ENCODE measurements at regions not wholly inside any gene's neighbourhood (a gene's known extent, or its start where the extent isn't known, plus 50 kb on each side); places are given as distances from the start of the nearest gene placed in this dataset.
"Not testable (repeated sequence)": the region's sequence is repeated elsewhere in the genome, so short reads cannot be mapped to it uniquely, and the experiment has no call there.

DNA sequence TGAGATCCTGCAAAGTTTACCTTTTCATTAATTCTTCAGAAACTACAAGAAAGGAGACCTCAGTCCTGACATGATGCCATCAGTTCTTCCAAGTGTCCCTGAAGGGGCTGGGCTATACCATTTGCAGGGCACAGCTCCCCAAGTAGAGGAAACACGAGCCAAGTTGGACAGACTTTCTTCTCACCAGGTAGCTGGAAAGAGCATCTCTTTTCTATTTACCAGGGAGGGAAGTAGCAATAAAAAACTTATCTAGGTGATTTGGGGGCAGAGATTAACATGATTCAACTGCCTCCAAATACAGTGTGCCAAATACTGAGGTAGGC, 103.9 kb upstream of the KCND3 start:
- no peak for DNase-seq

DNA sequence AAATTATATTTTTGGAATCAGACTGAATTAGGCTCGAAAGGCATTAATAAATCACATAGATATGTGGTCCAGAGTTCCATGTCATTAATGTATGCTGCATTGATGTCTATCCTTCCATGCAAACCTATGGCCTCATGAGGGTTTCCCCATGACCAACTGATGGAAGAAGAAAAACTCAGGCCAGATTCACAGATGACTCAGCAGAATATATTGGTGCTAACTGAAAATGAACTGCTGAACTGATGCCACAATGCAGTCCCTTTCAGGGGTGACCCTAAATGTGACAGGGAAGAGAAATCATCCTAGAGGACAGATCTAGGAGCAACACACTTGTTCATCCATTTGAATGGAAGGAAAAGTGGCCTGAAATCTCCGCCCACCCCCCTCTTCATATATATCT, 110.5 kb upstream of the KCND3 start:
- DNase-seq = no peak

DNA sequence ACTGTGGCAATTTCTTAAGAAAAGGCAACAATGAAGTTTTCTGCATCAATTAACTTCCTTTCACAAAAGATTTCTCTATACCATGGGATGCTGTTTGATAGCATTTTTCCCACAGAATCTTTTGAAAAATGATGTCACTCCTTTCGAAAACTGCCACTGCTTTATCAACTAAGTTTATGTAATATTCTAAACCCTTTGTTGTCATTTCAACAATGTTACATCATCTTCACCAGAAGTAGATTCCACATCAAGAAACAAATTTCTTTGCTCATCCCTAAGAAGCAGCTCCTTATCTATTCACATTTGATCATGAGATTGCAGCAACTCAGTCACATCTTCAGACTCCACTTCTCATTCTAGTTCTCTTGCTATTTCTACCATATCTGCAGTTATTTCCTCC, 116.1 kb upstream of the KCND3 start:
- DNase-seq = no peak

DNA sequence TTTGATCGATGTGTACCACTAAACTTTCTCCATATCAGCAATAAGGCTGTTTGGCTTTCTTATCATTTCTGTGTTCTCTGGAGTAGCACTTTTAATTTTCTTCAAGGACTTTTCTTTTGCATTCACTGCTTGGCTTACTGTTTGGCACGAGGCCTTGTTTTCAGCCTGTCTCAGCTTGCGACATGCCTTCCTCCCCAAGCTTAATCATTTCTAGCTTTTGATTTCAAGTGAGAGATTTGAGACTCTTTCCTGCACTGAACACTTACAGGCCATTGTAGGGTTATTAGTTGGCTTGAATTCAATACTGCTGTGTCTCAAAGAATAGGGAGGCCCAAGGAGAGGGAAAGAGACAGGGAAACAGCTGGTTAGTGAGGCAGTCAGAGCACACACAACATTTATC, 120.6 kb upstream of the KCND3 start:
- DNase-seq = no peak

DNA sequence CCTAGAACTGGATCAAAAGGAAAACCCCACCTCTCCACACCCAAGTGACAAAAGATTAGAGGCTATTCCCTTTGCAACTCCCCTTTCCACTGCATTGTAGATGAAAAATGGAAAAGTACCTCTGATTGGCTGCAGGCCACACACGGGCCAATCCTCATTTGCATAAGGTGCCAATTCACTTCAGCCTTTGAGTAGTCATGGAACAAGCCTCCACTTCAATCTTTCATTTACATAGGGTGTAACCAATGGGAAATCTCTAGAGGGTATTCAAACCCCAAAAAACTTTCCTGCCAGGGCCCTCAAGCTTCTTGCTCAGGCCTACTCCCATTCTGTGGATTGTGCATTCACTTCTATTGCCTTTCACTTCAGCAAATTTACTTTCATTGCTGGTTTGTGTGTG, 122.3 kb upstream of the KCND3 start:
- DNase-seq = no peak

DNA sequence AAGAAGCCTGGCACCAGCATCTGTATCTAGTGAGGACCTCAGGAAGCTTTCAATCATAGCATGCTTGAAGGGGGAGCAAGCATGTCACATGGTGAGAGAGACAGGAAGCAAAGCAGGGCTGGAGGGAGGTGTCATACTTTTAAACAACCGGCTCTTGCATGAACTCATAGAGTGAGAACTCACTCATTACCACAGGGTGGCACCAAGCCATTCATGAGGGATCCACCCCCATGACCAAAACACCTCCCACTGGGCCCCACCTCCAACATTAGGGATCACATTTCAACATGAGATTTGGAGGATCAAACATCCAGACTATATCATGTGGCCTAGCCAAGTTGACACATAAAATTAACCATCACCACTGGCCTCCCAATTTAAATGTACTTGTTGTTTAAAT, 125.1 kb upstream of the KCND3 start:
- no peak for DNase-seq

DNA sequence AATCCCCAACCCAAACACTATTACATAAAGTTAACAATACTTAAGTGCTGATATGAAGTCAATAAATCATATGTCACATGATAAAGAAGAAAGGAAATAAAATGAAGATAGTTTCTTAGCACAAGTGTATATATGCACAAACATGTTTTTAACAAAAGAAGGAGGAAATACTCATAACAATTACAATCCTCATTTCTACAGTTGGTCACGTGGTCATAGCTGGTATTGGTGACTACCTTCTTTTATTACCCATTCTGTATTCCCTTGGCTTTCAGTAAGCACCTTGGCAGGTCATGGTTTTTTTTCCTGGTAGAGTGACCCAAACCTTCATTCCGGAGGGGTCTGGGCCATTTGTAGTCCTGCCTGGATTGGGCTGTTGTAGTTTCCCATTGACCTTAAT, 137.1 kb upstream of the KCND3 start:
- no peak for DNase-seq

DNA sequence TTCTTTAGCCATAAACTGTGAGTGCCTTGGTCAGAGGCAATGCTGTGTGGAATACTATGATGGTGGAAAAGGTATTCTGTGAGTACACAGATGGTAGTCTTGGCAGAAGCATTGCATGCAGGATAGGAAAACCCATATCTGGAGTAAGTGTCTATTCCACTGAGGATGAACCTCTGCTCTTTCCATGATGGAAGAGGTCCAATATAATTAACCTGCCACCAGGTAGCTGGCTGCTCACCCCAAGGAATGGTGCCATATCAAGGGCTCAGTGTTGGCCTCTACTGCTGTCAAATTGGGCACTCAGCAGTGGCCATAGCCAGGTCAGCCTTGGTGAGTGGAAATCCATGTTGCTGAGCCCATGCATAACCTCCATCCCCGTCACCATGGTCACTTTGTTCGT, 138.1 kb upstream of the KCND3 start:
- DNase-seq = not testable (repeated sequence)

DNA sequence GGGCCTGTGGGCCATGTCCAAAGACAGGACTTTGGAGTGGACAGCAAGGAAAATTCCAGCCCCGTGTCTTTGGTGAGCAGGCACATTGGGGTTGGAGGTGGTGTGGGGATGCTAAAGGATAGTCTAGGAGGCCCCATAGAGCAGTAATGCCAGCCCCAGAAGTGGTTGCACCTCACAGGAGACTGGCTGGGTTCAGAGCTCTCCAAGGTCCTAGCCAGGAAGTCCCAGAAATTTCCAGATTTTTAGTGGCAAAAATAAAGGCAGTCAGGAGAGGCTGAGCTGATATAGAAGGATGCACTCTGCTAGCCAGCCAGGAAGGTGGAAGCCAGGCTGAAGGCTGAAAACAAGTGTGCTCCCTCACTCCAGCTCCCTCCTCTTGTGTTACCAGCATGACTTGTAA, 144.0 kb upstream of the KCND3 start:
- DNase-seq = no peak

DNA sequence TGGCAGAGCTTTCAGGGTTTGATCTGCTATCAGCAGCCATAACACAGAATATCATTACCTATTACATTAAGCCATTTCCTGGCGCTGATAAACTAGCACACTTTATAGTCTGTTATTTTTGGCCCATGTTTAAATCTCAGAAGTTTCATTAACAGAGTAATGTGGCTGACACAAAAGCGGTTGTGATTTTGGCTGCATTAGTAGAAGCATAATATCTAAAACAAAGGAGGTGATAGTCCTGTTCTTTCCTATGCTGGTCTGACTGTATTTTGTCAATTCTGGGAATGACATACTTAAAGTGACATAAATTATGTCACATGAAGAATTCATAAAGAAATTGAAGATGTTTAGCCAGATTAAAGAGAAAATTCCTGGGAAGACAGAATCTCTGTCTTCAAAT, 151.3 kb upstream of the KCND3 start:
- DNase-seq = no peak

DNA sequence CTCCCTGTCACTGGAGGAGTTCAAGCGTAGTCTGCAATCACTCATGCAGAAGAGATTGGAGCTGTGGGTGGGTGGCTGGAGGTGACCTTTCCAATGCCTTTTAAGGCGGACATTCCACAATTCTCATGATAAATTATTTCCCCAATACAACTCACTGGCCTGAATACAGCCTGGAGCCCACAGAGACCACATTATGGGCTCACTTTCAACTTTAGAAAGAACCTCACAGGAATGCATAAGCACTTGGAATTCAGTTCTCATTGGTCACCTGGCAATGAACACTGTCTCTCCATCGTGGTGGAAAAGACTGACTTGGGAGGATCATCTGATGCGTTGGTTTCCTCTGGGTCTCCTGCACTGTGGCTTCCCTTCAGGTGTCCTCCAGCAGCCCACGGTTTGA, 151.8 kb upstream of the KCND3 start:
- DNase-seq = no peak

DNA sequence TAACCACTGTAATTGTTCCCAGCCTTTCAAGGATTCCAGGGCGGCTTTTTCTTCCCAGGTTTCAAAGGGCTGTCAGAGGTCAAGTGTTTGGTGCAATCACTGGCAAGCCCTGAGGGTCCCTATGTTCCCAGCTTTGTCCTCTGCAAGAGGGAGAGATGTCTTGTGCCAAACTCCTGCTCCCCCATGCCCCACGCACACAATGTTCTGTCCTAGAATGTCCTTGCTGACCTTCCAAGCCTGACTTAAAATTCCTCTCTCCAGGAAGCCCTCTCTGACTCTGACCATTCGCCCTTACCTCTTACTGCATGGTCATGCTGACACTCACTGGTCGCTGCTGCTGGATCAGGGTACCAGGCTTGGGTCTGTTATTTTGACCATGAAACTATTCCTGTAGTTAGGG, 152.5 kb upstream of the KCND3 start:
- no peak for DNase-seq

DNA sequence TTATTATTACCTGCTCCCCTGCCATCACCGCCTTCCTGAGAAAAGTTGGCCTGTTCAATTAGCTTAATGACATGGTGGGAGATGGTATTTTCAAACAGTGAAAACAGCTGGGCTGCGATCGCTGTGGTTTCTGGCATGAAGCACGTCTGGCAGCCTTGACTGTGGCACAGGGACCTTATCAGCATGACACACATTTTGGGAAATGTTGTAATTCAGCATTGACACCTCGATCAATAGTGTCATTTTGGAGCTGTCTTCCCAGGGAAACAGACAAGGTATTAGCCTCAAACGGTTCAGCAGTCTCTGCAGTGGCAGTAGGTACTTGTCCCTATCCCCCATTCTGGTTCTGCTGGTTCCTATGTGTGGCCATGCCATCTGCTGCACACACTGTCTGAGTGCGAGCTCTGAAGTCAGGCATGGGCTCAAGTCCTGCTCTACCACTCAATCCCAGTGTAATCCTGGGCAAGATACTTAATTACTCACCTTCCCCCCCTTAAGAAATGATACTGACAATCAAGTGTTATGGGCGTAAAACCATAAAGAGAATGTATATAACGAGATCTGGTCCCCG, 154.5 kb upstream of the KCND3 start:
- DNase-seq = no peak

DNA sequence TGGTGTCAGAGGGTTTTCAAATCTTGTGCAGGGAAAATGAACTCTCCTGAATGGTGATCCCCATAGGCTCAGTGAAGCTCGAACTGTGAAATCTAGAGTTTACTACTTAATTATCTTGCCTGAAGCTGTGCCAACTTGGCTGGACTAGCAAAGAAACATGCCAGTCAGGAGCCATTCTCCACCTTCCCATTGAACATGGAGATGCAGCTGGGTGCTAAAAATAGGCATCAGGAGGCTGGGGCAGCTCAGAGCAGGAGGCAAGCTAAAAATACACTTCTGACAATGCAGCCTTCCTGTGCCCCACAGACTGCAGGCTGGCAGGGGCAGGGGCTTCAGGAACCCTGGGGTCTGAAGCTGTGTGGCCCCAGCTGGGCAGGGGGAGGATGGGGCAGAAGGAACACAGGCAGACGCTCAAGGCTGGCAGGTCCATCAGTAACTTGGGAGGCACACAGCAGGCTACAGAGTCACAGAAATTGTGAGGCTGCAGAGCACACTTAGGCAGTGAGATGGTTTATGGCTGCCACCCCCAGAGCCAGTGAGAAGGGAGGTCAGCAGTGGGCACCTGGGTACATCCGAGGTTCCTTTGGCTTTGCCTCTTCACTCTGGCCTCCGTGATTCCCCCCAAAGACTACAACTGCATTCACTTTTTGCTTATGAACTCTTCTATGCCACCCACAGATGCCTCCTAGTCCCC, 155.4 kb upstream of the KCND3 start:
- no peak for DNase-seq

DNA sequence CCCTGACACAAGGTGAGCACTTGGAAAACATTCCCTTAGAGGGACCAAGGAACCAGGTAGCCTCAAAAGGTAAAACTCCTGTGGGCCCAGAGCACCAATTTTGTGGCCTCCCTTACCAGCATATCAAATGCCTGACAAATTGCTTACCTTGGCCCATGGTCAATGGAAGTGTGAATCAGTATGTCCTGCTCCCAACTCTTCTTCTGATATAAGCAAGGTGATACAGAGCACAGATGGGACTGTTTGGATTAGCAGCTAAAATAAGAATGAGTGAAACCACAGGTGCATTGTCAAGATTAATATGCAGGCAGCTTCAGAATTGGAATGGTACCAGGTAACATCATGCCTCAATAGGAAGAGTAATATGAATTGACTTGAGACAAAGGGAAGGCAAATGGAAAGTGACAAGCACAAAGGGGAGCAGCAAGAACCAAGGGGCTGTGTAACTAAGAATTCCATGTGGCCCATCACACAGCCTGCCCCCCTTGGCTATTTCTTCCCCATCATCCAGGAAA, 156.8 kb upstream of the KCND3 start:
- no peak for DNase-seq

DNA sequence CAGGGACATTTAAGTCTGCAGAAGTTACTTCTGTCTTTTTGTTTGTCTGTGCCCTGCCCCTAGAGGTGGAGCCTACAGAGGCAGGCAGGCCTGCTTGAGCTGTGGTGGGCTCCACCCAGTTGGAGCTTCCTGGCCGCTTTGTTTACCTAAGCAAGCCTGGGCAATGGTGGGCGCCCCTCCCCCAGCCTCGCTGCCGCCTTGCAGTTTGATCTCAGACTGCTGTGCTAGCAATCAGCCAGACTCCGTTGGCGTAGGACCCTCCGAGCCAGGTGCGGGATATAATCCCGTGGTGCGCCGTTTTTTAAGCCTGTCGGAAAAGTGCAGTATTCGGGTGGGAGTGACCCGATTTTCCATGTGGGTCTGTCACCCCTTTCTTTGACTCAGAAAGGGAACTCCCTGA, 170.7 kb upstream of the KCND3 start:
- not testable (repeated sequence) for DNase-seq

DNA sequence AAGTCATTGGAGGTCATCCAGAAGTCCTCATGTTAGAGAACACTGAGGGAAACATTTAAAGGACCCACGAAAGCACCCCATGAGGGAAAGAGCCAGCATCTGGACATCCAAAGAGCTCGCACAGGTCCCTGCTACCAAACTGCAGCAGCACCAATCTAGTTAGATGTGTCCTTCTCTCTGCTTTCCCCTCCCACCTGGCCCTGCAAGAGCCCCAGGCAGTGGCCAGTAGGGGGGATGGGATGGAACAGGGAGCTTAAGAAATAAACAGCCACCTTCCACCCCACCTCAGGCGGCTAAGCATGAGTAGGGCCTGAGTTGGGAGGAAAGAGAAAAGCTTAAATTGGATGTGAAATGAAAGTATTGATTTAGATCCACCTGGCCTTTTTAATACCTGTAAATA, 175.9 kb upstream of the KCND3 start:
- DNase-seq = no peak

DNA sequence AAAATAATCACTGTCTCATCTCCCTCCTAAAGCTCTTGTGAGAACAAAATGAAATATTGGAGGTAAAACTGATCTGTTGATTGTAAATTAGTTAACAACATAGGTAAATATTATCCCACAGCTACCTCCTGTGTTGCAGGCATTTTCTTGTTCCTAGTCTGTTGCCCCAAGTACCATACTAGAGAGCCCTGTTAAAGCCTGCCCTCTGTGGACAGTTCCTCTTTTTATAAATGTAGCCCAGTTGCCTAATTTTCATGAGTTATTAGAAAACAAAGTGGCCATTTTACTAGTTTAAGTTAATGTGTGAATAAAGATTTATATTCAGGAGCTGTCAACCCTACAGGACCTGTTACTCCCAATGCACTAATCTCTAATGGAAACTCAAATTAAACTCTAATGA, 180.0 kb upstream of the KCND3 start:
- DNase-seq = no peak

DNA sequence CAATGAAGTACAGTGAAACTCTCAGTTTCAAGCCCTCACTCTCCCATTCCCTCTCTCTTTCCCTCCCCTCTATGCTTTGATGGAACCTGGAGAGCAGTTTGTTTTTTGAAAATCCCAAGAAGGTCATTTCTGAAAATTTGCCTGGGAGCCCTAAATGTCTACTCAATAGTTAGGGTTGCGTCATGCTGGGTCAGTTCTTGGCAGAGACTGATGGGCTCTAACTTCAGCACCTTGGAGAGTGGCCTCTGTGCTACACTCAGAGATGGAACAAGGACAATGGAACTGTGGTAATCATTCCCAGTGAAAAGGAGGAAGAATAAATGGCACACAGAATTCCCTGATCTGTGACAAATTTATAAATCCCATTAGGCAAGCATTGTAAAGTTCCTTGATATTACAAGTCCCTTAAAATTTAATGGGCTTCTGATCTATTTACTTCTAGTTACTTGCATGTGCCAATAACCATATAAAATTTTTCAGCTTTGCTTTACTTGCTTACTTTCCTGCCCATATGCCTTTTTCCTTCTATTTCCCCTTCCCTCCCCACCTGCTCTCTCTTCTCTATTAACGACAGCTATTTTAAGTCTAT, 182.9 kb upstream of the KCND3 start:
- DNase-seq = peak in 5 of 56 donors; percentile 0 to 20 (median 2)

DNA sequence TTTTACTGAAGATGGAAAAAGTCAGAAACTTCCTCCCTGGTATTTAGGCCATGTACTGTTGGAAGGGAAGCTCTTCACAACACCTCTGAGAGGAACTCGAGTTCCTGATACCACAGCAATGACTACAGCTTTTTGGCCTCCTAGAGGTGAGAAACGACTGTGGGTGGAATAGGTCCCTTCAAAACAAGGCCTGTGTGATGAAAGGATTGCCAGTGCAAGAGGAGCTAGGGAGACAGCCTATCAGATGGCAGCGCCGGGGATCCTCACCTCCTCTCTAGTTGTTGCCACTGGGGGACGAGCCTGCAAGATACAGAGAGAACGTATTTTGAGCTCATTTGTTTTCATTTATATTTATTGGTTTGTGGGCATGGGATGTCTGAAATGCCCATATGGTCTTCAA, 187.8 kb upstream of the KCND3 start:
- DNase-seq = no peak

DNA sequence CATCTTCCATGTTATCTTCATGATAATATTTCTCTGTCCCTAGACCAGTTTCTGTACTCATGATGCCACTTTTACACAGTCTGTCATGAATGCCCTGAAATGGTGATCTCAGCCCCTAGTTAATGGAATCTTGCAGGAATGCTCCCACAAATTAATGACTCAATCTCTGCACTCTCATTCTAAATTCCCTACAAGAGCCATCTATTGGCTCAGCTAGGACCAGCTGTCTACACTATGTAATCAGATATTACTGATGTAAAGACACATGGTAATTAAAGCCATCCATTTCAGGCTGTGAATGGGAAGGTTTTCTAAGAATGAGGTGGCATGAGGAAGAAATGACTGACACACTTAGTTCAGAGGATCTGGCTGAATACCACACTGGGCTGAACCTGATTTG, 199.1 kb upstream of the KCND3 start:
- no peak for DNase-seq

DNA sequence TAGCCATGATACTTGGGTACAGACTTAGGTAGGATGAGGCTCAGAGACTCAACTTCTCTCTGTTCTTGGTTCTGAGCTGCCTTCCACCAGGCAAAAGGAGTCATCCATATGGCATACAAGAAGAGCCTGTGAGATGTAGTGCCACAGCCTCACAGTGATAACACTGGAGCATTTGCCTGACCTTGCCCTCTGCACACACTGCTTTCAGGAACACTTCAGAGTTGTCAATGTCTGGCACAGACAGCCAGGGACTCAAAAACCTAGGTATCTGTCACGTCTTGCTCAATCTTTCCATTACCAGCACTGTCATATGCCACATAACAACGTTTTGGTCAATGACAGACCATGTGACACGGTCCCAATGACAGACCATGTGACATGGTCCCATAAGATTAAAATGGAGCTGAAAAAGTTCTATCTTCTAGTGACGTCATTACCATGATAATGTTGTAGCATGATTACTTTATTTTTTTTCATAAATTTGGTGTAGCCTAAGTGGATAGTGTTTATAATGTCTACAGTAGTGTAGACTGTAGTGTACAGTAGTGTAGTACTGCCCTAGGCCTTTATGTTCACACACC, 199.9 kb upstream of the CTTNBP2NL start:
- no peak for DNase-seq

DNA sequence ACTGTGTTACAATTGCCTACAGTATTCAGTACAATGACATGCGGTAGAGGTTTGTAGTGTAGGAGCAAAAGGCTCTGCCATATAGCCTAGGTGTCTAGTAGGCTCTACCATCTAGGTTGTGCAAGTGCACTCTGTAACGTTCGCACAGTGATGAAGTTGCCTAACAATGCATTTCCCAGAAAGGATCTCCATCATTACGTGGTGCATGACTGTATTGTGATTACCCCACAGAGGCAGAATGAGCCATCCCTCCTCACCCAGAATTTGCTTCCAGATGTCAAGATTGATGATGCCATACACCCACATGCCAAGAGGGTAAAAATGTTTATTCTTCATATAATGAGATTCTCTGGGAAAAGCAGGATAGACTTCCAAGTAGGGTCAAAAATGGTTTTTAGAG, 199.3 kb upstream of the CTTNBP2NL start:
- DNase-seq = peak in 1 of 56 donors; percentile 14

Measured in nucleus accumbens (tissue), 56 donors.